Rectal smooth muscle tissue (tissue), 1 donor: ENCODE measurements at regions not wholly inside any gene's neighbourhood (a gene's known extent, or its start where the extent isn't known, plus 50 kb on each side); places are given as distances from the start of the nearest gene placed in this dataset.

Source experiments
- H3K27ac ChIP-seq: one replicate; pipeline ENCODE4 v1.7.0; 2013; ENCODE audit warnings: low read depth, low read length, inconsistent platforms
- H3K27me3 ChIP-seq: one replicate; pipeline ENCODE4 v1.7.0; 2013; ENCODE audit warnings: low read length; ENCODE audit not compliant: control insufficient read depth, insufficient read depth
- H3K36me3 ChIP-seq: one replicate; pipeline ENCODE4 v1.7.0; 2013; ENCODE audit warnings: low read length; ENCODE audit not compliant: control insufficient read depth, insufficient read depth
- H3K4me1 ChIP-seq: one replicate; pipeline ENCODE4 v1.7.0; 2013; ENCODE audit warnings: low read length; ENCODE audit not compliant: control insufficient read depth, insufficient read depth
- H3K4me3 ChIP-seq: one replicate; pipeline ENCODE4 v1.7.0; 2013; ENCODE audit warnings: low read length
- H3K9ac ChIP-seq: one replicate; pipeline ENCODE4 v1.7.0; 2013; ENCODE audit warnings: low read length

DNA sequence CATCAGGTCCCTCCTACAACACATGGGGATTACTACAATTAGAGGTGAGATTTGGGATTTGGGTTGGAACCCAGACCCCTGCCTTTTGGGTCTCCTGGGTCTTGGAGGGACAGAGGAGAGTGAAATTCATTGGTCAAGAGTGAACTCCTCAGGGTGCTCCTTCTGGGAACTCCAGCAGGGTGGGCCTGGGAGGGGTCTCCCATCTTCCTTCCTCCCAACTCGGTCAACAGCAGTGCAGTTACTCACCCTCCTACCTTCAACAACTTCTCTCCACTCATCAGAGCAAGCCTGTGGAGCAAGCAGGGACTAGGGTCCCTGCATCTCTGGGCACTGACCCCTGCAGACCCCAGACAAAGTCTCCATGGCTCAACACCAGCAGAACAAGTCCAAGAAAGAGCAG, 89.3 kb upstream of the TMPRSS2 start:
- no peak overlapping the region for H3K4me3 ChIP-seq
- no peak overlapping the region for H3K9ac ChIP-seq
- no peaks in the 10 kb centered on the region for H3K27me3 ChIP-seq
- H3K36me3 ChIP-seq: no peaks in the 10 kb centered on the region
- no peak overlapping the region for H3K27ac ChIP-seq
- H3K4me1 ChIP-seq: no peaks in the 10 kb centered on the region

DNA sequence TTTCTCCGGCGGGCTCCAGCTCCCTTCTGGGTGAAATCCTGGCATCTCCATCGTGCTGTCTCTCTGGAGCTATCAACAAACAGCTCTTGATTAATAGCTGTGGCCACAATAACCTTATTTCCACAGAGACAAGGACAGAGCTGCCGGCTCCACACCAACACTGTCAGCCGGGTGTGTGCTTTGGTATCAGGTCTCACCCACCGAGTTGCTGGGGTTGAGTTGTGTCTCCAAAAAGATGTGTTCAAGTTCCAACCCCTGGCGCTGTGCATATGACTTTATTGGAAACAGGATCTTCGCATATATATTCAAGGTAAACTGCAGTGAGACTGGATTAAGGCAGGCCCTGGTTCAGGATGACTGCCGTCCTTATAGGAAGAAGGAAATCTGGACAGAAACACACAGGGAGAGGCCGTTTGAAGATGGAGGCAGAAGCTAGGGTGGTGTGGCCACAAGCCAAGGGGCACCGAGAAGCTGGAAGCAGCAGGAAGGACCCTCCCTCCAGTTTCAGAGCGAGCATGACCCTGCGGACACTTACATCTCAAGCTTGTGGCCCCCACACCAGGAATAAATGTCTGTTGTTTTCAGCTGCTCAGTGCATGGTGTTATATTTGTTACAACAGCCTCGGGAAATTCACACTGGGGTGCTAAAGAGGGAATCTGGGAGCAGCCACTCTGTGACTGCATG, 88.4 kb upstream of the TMPRSS2 start:
- no peaks in the 10 kb centered on the region for H3K36me3 ChIP-seq
- H3K9ac ChIP-seq: no peak overlapping the region
- H3K27me3 ChIP-seq: no peaks in the 10 kb centered on the region
- no peak overlapping the region for H3K4me3 ChIP-seq
- no peaks in the 10 kb centered on the region for H3K4me1 ChIP-seq
- H3K27ac ChIP-seq: no peak overlapping the region

DNA sequence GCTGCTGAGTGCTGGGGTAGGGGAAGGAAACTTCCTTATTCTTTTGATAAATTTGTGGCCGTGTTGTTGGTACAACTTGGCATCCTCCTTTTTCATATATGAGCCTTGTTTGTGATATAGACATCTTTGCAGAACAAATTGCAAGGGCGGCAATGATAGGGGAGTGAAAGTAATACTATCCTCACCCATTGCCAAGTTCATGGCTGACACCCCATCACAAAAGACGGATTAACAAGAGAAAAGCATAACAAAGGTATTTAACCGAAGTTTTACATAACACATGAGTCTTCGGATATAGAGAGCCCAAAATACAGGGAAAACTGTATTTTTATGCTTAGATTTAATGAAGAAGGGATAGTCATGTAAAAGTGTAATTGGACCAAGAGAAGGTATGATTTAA, 86.3 kb upstream of the TMPRSS2 start:
- no peak overlapping the region for H3K27ac ChIP-seq
- no peaks in the 10 kb centered on the region for H3K4me1 ChIP-seq
- no peaks in the 10 kb centered on the region for H3K27me3 ChIP-seq
- no peaks in the 10 kb centered on the region for H3K36me3 ChIP-seq
- no peak overlapping the region for H3K9ac ChIP-seq
- H3K4me3 ChIP-seq: no peak overlapping the region

DNA sequence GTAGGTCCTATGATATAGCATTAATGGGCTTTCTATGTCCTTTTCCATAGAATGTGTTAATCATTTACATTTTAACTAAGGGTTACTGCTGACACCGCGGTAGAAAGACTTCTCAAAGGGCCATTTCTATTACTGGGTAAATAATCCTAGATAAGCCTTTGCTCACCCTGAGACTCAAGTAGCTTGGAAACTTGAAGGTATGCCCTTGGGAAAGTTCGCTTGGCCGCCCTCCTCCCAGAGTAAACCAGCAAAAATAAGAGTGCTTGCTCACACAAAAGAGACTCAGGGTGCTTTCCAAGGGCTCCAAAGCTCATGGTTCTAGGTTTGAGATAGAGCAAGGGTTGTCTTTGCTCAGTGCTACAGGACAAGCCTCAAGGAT, 85.8 kb upstream of the TMPRSS2 start:
- H3K27ac ChIP-seq: no peak overlapping the region
- H3K4me1 ChIP-seq: no peaks in the 10 kb centered on the region

DNA sequence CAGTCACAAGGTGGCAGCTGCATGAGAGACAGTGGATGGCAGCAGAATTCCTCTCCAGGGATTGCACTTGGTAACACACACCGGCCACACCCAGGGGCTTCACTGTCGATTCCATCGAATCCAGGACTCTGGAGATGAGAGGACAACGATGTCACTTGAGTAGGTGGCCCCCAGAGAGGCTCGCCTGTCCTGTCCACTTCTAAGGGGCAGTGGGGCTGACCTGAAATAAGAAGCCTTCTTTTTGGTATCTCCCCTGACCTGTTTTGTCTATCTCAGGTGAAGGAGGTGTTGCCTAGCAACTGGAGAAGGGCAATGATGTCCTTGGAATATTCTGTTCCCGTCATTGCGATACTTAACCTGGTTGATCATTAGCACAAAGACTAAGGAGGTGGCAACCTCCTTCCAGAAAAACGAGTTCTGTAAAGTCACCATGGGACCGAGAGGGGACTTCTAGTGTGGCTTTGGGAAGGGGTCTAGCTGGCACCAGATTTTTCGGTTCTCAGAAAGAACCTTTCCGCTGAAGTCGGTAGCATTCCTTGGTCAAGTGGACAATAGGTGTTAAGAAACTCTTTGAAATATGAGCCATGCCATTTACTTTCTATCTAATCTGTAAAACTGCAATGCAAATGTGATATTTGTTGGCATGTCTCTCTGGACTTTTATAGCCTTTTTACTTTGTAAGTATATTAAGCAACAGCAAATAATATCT, 85.2 kb upstream of the TMPRSS2 start:
- H3K9ac ChIP-seq: no peak overlapping the region
- H3K4me1 ChIP-seq: no peaks in the 10 kb centered on the region
- no peak overlapping the region for H3K27ac ChIP-seq
- H3K27me3 ChIP-seq: no peaks in the 10 kb centered on the region
- no peaks in the 10 kb centered on the region for H3K36me3 ChIP-seq
- no peak overlapping the region for H3K4me3 ChIP-seq

More for the DNA sequence above, 85.8 kb upstream of the TMPRSS2 start:
- Histone ChIP-seq H3K36me3 (no peaks in the 10 kb centered on the region), H3K27me3 (no peaks in the 10 kb centered on the region), H3K4me3 (no peak overlapping the region), H3K9ac (no peak overlapping the region)

DNA sequence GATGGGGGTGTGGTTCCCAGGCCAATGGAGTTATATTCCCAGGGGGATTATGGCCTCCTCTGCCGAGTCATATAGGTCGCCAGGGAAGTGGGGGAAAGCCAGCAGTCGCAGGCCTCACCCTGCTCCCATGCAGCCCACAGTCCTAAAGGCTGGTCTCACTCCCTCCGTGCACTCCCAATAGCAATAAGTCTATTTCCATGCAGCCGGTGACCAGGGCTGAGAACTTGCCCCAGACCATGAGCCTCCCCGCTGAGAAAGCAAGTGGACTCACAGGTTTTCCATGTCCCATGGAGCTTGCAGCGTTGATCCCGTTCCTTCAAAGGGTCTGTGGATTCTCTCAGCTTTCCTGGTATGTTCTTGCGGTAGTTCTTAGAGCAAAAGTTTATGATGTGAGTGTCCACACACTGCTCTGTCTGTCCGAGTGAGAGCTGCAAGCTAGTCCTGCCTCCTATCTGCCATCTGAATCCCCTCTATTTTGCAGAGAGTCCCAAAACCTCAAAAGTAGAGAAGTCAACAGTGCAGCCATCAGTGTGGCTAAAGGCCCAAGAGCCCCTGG, 81.7 kb upstream of the TMPRSS2 start:
- Histone ChIP-seq H3K4me1 (no peaks in the 10 kb centered on the region), H3K36me3 (no peaks in the 10 kb centered on the region), H3K27me3 (no peaks in the 10 kb centered on the region), H3K27ac (no peak overlapping the region), H3K4me3 (no peak overlapping the region), H3K9ac (no peak overlapping the region)

DNA sequence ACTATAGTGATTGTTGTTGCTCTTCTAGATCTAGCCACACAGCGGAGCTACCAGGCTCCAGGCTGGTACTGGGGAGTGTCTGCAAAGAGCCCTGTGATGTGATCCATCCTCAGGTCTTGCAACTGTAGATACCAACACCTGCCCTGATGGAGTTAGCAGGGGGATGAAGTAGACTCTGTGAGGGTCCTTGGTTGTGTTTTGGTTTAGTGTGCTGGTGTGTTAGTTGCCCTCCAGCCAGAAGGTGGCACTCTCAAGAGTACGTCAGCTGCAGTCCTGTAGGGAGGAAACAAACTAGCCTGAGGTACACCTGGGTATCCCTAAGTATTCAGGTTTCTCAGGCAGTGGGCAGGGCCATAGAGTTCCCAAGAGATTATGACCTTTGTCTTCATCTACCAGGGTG, 81.2 kb upstream of the TMPRSS2 start:
- Histone ChIP-seq H3K36me3 (no peaks in the 10 kb centered on the region), H3K4me1 (no peaks in the 10 kb centered on the region), H3K4me3 (no peak overlapping the region), H3K27me3 (no peaks in the 10 kb centered on the region), H3K27ac (no peak overlapping the region), H3K9ac (no peak overlapping the region)

DNA sequence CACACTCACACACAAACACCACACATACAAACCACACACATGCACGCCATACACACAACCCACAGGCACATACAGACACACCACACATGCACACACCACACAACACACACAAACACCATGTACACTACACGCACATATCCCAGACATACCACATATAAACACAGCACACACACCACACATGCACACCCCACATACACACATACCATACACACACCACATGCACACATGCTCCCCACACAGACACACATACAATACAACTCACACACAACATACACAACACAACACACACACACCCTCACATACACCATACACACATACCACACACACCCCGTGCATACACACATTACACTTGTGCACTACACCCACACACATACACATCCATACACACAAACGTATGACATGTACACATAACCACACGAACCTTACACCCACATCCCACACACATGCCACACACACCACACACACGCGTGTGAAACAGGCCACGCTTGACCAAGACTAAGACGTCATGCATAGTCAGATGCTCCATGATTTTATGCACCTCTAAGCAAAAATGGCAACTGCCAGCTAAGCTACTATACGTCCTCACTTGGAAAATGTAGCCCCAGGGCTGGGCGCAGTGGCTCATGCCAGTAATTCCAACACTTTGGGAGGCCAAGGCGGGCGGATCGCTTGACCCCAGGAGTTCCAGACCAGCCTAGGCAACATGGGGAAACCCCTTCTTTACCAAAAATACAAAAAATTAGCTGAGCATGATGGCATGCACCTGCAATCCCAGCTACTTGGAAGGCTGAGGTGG, 77.4 kb upstream of the TMPRSS2 start:
- Histone ChIP-seq H3K27ac (no peak overlapping the region), H3K4me1 (no peaks in the 10 kb centered on the region), H3K27me3 (no peaks in the 10 kb centered on the region), H3K9ac (no peak overlapping the region), H3K4me3 (no peak overlapping the region), H3K36me3 (no peaks in the 10 kb centered on the region)

DNA sequence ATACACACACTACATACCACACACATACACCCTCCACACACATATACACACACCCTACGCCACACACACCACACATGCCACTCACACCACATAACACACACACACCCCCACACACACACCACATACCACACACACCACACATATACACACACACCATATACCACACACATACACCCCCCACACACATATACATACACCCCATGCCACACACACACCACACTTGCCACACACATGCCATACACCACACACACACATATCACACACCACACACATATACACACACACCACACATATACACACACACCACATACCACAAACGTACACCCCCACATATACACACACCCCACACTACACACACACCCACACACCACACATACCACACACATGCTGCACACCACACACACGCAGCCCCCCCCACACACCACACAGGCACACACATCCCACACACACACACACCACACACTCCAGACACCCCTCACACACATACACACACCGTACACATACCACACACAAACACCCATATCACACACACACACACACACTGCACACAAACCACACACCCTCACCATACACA, 76.7 kb upstream of the TMPRSS2 start:
- no peaks in the 10 kb centered on the region for H3K4me1 ChIP-seq
- H3K27me3 ChIP-seq: no peaks in the 10 kb centered on the region

DNA sequence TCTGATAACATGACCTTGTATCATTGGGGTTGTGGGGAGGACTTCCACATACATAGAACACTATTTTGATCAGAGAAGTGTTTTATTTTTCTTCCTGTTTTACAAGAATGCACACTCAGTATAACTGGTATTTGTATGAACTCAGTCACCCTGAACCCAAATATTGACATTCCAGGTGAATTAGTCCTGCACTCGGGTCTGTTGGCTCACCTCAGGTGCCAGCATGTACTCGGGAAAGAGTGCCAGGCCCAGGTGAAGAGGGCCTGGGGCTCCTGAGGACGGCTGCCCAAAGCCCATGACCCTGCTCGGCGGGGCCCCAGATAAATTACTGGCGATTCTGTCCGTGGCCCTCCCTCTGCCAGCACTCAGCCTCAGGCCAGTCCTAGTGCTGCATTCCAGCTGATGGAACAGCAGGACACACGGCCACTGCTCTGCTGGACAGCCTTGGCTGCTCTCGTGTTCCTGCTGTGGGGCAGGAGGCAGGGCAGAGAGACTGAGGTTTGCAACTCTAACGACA, 75.4 kb upstream of the TMPRSS2 start:
- Histone ChIP-seq H3K4me1 (no peaks in the 10 kb centered on the region), H3K9ac (no peak overlapping the region)

More for the DNA sequence above, 76.7 kb upstream of the TMPRSS2 start:
- H3K27ac ChIP-seq: no peak overlapping the region
- no peaks in the 10 kb centered on the region for H3K36me3 ChIP-seq
- no peak overlapping the region for H3K4me3 ChIP-seq
- H3K9ac ChIP-seq: no peak overlapping the region

DNA sequence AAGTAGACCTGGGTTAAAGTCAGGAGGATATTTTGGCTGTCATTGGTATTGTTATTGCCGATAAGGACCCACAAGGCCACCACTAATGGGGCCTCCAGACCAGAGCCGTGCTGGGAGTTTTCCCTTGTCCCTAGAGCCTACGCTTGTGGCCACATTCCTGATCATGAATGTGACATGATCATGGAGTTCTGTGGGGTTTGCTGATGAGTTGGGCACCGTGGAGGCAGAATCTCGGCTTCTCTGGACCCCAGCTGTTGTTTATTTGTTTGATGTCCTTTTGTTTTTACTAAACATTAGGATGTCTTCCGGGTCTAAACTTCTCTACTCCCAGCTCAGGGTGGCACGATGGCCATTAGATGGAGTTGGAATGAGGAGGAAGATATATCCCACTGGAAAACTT, 74.9 kb upstream of the TMPRSS2 start:
- H3K36me3 ChIP-seq: no peaks in the 10 kb centered on the region
- H3K27me3 ChIP-seq: no peaks in the 10 kb centered on the region
- no peak overlapping the region for H3K9ac ChIP-seq
- no peaks in the 10 kb centered on the region for H3K4me1 ChIP-seq
- H3K4me3 ChIP-seq: no peak overlapping the region
- H3K27ac ChIP-seq: no peak overlapping the region

More for the DNA sequence above, 75.4 kb upstream of the TMPRSS2 start:
- H3K27me3 ChIP-seq: no peaks in the 10 kb centered on the region
- H3K27ac ChIP-seq: no peak overlapping the region
- no peak overlapping the region for H3K4me3 ChIP-seq
- no peaks in the 10 kb centered on the region for H3K36me3 ChIP-seq

DNA sequence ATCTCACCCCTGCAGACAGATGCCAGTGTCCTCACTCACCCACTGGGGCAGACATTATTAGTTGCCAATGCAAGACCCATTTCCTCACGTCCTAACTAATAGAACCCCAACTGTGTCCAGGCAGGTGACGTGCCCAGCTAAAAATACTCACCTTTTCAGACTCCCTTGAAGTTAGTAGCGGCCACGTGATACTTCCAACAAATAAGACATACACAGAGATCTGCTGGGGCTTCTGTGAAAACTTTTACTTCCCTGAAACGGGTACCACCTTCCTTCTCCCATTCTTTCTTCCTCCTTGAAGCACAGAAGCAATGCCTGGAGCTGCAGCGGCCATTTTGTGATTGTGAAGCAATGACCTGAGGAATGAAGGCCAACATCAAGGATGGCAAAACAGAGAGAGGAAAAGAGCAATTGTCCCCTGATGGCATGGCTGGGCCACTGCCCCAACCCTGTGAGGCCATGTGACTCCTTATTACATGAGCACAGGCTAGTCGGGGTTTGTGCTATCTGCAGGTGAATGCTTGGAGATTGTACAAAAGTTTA, 74.4 kb upstream of the TMPRSS2 start:
- Histone ChIP-seq H3K27me3 (no peaks in the 10 kb centered on the region), H3K4me1 (no peaks in the 10 kb centered on the region), H3K36me3 (no peaks in the 10 kb centered on the region), H3K9ac (no peak overlapping the region), H3K4me3 (no peak overlapping the region), H3K27ac (no peak overlapping the region)
